ENCODE measurements at regions not wholly inside any gene's neighbourhood (a gene's known extent, or its start where the extent isn't known, plus 50 kb on each side); places are given as distances from the start of the nearest gene placed in this dataset.

DNA sequence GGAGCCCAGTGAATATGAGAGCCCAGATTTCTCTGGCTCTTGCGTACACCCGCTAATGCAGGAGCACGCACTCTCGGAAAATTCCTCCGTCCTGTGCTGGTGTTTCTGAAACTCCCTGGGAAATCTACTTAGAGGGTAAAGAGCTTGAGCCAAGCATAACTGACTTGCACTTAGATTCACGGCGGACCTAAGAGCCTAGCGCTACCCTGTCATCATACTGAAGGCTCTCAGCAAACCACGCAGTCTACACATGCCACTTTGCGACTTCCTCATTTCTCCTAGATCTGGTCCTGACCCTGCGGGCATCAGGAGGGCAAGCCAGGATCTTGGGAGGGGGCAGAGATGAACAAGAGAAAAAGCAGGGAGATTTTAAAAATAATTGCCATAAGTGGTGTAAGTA lies 324.7 kb downstream of the CD83 start (continued):
- no peak for TF ChIP-seq CTCF (conservative IDR thresholded peaks at IDR 0.05; ENCODE audit: low read depth in 2 of 2)
- no peak for TF ChIP-seq ZNF462 (CRISPR knock-in tag; IDR thresholded peaks at IDR 0.05)

DNA sequence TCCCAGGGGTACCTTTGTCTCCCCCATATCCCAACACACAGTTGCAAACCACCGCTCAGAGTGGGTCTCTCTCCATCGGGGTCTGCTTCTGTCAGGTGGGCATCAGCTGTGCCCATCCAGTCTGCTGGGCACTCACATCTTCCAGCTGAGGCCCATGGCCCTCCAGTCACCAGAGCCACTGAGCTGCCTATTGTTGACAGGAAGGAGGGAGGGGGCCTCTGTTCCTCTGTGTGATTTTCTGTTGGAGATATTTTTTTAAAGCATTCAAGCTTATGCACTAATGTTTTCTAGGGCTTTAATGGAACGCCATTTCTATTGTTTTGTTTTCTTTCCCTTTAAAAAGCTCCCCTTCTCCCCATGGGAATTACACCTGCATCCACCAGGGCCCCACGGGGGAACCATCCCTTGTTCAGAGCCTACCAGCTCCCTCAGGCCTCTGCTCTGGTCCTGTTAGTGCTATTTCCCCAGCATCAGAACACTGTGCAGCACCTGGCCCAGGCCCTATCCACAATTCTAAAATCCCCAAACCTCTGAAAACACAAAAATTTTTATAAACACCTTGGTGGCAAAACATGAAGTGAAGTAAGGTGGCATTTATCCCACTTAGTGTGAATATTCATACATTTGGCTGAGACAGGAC lies 326.2 kb downstream of the CD83 start:
- peaks cover 6% of the 10 kb centered on the region; the same call in 1 of the 2 replicates for H3K9me2 ChIP-seq (ENCODE audit: insufficient read depth)
- peaks cover 19% of the 10 kb centered on the region for H3K36me3 Mint-ChIP-seq (ENCODE audit: low read depth)
- no peak for DNase-seq (ENCODE audit: low spot score)
- H3K27me3 ChIP-seq (ENCODE audit: insufficient read depth): no peaks in the 10 kb centered on the region
- peaks cover 20% of the 10 kb centered on the region for H3K9me3 Mint-ChIP-seq
- no peak overlapping the region for H3K27ac Mint-ChIP-seq
- H3K27ac ChIP-seq (ENCODE audit: low read depth): no peak overlapping the region
- H3K36me3 ChIP-seq (ENCODE audit: insufficient read depth): peaks cover 14% of the 10 kb centered on the region; the same call in 1 of the 2 replicates
- H3K4me1 Mint-ChIP-seq: peaks cover 13% of the 10 kb centered on the region; the same call in 2 of the 3 replicates
- no peak overlapping the region for H3K4me3 ChIP-seq
- peak; percentile 48 for ATAC-seq
- no peaks in the 10 kb centered on the region for H3K27me3 Mint-ChIP-seq (ENCODE audit: insufficient read depth, low read depth, poor library complexity)
- no peak overlapping the region for H3K4me3 Mint-ChIP-seq
- H3K79me2 ChIP-seq (replicated peaks; ENCODE audit: insufficient read depth): no peaks in the 10 kb centered on the region
- no peak overlapping the region for H2AFZ ChIP-seq
- H3K4me1 ChIP-seq (ENCODE audit: insufficient read depth): peaks cover 10% of the 10 kb centered on the region
- no peak overlapping the region for H3K4me2 ChIP-seq
- peaks cover 4% of the 10 kb centered on the region; the same call in 1 of the 2 replicates for H3F3A ChIP-seq (replicated peaks; ENCODE audit: low read depth)
- H4K20me1 ChIP-seq (replicated peaks; ENCODE audit: insufficient read depth): no peaks in the 10 kb centered on the region
- TF ChIP-seq CTCF (conservative IDR thresholded peaks at IDR 0.05; ENCODE audit: low read depth in 2 of 2) (no peak), EZH2 (IDR thresholded peaks at IDR 0.05; ENCODE audit: low read depth, unreplicated experiment) (no peak), ZNF114 (CRISPR knock-in tag; IDR thresholded peaks at IDR 0.05) (no peak), JUNB (IDR thresholded peaks at IDR 0.05; ENCODE audit: unreplicated experiment) (no peak), REST (IDR thresholded peaks at IDR 0.05; ENCODE audit: unreplicated experiment) (no peak), STAT1 (IDR thresholded peaks at IDR 0.05; ENCODE audit: unreplicated experiment) (no peak)
